ENCODE measurements at regions not wholly inside any gene's neighbourhood (a gene's known extent, or its start where the extent isn't known, plus 50 kb on each side); places are given as distances from the start of the nearest gene placed in this dataset.

- 0 out of 4 replicates have a peak, but pooled peaks of 1 of the 2 experiments have one; percentile 34 for TF ChIP-seq RCOR1 (IDR thresholded peaks at IDR 0.05; ENCODE audit: borderline replicate concordance in 1 of 2, low read depth in 2 of 2, low read length in 2 of 2)
- 0 out of 2 replicates have a peak, but pooled peaks have one; percentile 37 for TF ChIP-seq ZNF24 (IDR thresholded peaks at IDR 0.05)
- TF ChIP-seq NR1H2 (CRISPR knock-in tag; IDR thresholded peaks at IDR 0.05) = no peak
- peak; percentile 88 for TF ChIP-seq ZNF316 (IDR thresholded peaks at IDR 0.05)
- TF ChIP-seq RERE (CRISPR knock-in tag; IDR thresholded peaks at IDR 0.05; ENCODE audit: borderline replicate concordance) = no peak
- no peak for TF ChIP-seq ZNF395 (CRISPR knock-in tag; IDR thresholded peaks at IDR 0.05)
- peak; percentile 28; the same call in 1 of the 2 replicates for TF ChIP-seq MAFF (IDR thresholded peaks at IDR 0.05; ENCODE audit: low read length)
- 0 out of 2 replicates have a peak, but pooled peaks have one; percentile 16 for TF ChIP-seq MAFK (IDR thresholded peaks at IDR 0.05; ENCODE audit: low read length)
- 0 out of 2 replicates have a peak, but pooled peaks have one; percentile 21 for TF ChIP-seq CBX5 (IDR thresholded peaks at IDR 0.05; ENCODE audit: borderline replicate concordance, low read depth)
- TF ChIP-seq MAFG (tag; conservative IDR thresholded peaks at IDR 0.05) = peak; percentile 39
- peak in 1 of 3 experiments; percentile 22; a peak in 2 of 6 replicates for TF ChIP-seq CTCF (IDR thresholded peaks at IDR 0.05 in 2 of 3, conservative IDR thresholded peaks at IDR 0.05 in 1 of 3; ENCODE audit: insufficient read depth in 2 of 3, low read depth in 1 of 3, low read length in 3 of 3)
Observed at GRCh38 chr1:58933599-58933926, 149.7 kb upstream of the JUN start (continued).
